ENCODE measurements at regions not wholly inside any gene's neighbourhood (a gene's known extent, or its start where the extent isn't known, plus 50 kb on each side); places are given as distances from the start of the nearest gene placed in this dataset.
A peak's percentile ranks its signal among the peaks of the same experiment; 100 is the strongest.
"Not testable (repeated sequence)": the region's sequence is repeated elsewhere in the genome, so short reads cannot be mapped to it uniquely, and the experiment has no call there.

DNA sequence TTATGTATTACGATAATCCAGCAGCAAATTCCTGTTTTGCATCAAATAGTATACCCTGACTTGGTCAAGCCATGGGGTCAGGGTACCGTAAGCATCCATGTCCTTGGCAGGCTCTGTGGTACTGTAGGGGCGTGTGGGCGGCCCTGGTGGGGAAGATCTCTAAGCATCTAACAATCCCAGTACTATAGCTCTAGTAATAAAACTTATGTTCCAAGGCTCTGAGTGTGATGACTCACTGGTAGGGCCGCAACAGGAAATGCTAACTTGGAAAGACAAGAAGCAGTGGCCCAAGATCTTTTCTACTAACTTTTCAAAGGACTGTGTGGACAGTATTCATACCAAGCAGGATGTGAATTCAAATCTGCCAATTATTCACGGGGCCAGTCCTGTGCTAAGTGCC lies 63.8 kb downstream of the CLEC18A start:
- H3K4me1 ChIP-seq (ENCODE audit: control insufficient read depth, insufficient read depth, low read length, unreplicated experiment); H3K4me3 ChIP-seq (ENCODE audit: low read depth, low read length); H3K36me3 ChIP-seq (ENCODE audit: insufficient read depth, low read length); H3K79me2 ChIP-seq (ENCODE audit: control insufficient read depth, insufficient read depth, low read length, unreplicated experiment); H3K27me3 ChIP-seq (ENCODE audit: insufficient read depth, low read length); H2AFZ ChIP-seq (ENCODE audit: low read length, unreplicated experiment): not testable (repeated sequence)
- H3K27ac ChIP-seq (ENCODE audit: low read depth, low read length) = peak overlapping the region; percentile 66

- not testable (repeated sequence) for H3K4me1 ChIP-seq (ENCODE audit: control insufficient read depth, insufficient read depth, low read length, unreplicated experiment); H3K4me3 ChIP-seq (ENCODE audit: low read depth, low read length); H3K36me3 ChIP-seq (ENCODE audit: insufficient read depth, low read length); H3K79me2 ChIP-seq (ENCODE audit: control insufficient read depth, insufficient read depth, low read length, unreplicated experiment); H3K27ac ChIP-seq (ENCODE audit: low read depth, low read length); H3K27me3 ChIP-seq (ENCODE audit: insufficient read depth, low read length); H2AFZ ChIP-seq (ENCODE audit: low read length, unreplicated experiment)
These were observed 65.6 kb downstream of the CLEC18A start for GRCh38 chr16:70016751-70017150.

GRCh38 chr16:70018254-70018653 lies 67.1 kb downstream of the CLEC18A start:
- no peaks in the 10 kb centered on the region for H3K27me3 ChIP-seq (ENCODE audit: insufficient read depth, low read length)
- H3K4me3 ChIP-seq (ENCODE audit: low read depth, low read length) = no peak overlapping the region
- H3K36me3 ChIP-seq (ENCODE audit: insufficient read depth, low read length) = peaks cover 7% of the 10 kb centered on the region; the same call in 1 of the 2 replicates
- H2AFZ ChIP-seq (ENCODE audit: low read length, unreplicated experiment) = no peak overlapping the region
- no peak overlapping the region for H3K27ac ChIP-seq (ENCODE audit: low read depth, low read length)
- peaks cover 10% of the 10 kb centered on the region for H3K4me1 ChIP-seq (ENCODE audit: control insufficient read depth, insufficient read depth, low read length, unreplicated experiment)
- H3K79me2 ChIP-seq (ENCODE audit: control insufficient read depth, insufficient read depth, low read length, unreplicated experiment) = no peaks in the 10 kb centered on the region

- not testable (repeated sequence) for H3K4me3 ChIP-seq (ENCODE audit: low read depth, low read length)
These were observed 72.1 kb downstream of the CLEC18A start for GRCh38 chr16:70023207-70023606.

DNA sequence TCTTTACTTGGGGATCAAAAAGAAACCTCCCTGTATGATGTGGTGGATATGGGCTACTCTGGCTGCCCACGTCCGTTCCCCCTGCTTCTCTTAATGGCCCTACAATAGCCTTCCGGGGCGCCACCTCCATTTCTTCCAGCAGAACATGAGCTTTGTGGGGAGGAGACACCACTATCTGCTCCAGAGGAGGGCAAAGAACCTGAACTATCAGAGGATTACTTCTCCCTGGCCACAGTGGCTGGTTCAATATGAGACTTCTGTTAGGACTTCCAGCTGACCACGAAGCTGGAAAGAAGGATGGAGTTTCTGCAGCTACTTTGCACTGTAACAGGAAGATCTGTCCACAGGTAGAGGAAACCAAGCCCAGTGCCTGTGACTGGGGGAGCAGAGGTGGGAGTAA lies 72.8 kb downstream of the CLEC18A start:
- H2AFZ ChIP-seq (ENCODE audit: low read length, unreplicated experiment); H3K4me3 ChIP-seq (ENCODE audit: low read depth, low read length); H3K4me1 ChIP-seq (ENCODE audit: control insufficient read depth, insufficient read depth, low read length, unreplicated experiment); H3K79me2 ChIP-seq (ENCODE audit: control insufficient read depth, insufficient read depth, low read length, unreplicated experiment); H3K27me3 ChIP-seq (ENCODE audit: insufficient read depth, low read length); H3K36me3 ChIP-seq (ENCODE audit: insufficient read depth, low read length); H3K27ac ChIP-seq (ENCODE audit: low read depth, low read length): not testable (repeated sequence)

More at GRCh38 chr16:70023207-70023606, 72.1 kb downstream of the CLEC18A start:
- not testable (repeated sequence) for H2AFZ ChIP-seq (ENCODE audit: low read length, unreplicated experiment); H3K79me2 ChIP-seq (ENCODE audit: control insufficient read depth, insufficient read depth, low read length, unreplicated experiment); H3K4me1 ChIP-seq (ENCODE audit: control insufficient read depth, insufficient read depth, low read length, unreplicated experiment); H3K27me3 ChIP-seq (ENCODE audit: insufficient read depth, low read length); H3K27ac ChIP-seq (ENCODE audit: low read depth, low read length); H3K36me3 ChIP-seq (ENCODE audit: insufficient read depth, low read length)

DNA sequence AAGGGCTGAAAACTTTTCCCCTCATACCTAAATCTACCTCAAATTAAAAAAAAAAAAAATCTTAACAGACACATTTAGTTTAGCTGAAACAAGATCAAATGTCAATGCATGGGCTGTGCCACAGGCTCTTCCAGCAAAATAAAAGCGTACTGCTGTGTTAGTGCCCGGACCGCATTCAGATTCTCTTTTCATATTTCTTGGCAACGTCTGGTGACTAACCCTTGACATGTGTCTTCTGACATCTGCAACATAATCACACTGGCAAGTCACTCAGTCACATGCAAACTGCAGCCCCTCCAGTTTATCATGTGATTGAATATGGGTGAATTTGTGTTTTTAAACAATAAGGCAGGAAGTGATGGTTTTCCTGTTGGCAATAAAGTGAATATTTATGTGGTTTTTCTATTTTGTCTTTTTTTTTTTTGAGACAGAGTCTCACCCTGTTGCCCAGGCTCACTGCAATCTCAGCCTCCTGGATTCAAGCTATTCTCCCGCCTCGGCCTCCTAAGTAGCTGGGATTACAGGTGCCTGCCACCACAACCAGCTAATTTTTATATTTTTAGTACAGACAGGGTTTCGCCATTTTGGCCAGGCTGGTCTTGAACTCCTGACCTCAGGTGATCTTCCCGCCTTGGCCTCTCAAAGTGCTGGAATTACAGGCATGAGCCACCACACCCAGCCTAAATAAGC lies 75.2 kb downstream of the CLEC18A start:
- not testable (repeated sequence) for H2AFZ ChIP-seq (ENCODE audit: low read length, unreplicated experiment)

GRCh38 chr16:70032906-70033305 lies 81.2 kb upstream of the PDPR start:
- not testable (repeated sequence) for H3K4me1 ChIP-seq (ENCODE audit: control insufficient read depth, insufficient read depth, low read length, unreplicated experiment); H3K27ac ChIP-seq (ENCODE audit: low read depth, low read length); H3K4me3 ChIP-seq (ENCODE audit: low read depth, low read length); H2AFZ ChIP-seq (ENCODE audit: low read length, unreplicated experiment); H3K36me3 ChIP-seq (ENCODE audit: insufficient read depth, low read length); H3K79me2 ChIP-seq (ENCODE audit: control insufficient read depth, insufficient read depth, low read length, unreplicated experiment); H3K27me3 ChIP-seq (ENCODE audit: insufficient read depth, low read length)

More for the DNA sequence above, 75.2 kb downstream of the CLEC18A start:
- not testable (repeated sequence) for H3K36me3 ChIP-seq (ENCODE audit: insufficient read depth, low read length); H3K79me2 ChIP-seq (ENCODE audit: control insufficient read depth, insufficient read depth, low read length, unreplicated experiment); H3K27me3 ChIP-seq (ENCODE audit: insufficient read depth, low read length); H3K4me1 ChIP-seq (ENCODE audit: control insufficient read depth, insufficient read depth, low read length, unreplicated experiment); H3K4me3 ChIP-seq (ENCODE audit: low read depth, low read length)
- peak overlapping the region; percentile 76 for H3K27ac ChIP-seq (ENCODE audit: low read depth, low read length)

GRCh38 chr16:70037913-70038312 lies 76.2 kb upstream of the PDPR start:
- not testable (repeated sequence) for H3K36me3 ChIP-seq (ENCODE audit: insufficient read depth, low read length); H3K79me2 ChIP-seq (ENCODE audit: control insufficient read depth, insufficient read depth, low read length, unreplicated experiment); H2AFZ ChIP-seq (ENCODE audit: low read length, unreplicated experiment); H3K27ac ChIP-seq (ENCODE audit: low read depth, low read length); H3K4me1 ChIP-seq (ENCODE audit: control insufficient read depth, insufficient read depth, low read length, unreplicated experiment); H3K4me3 ChIP-seq (ENCODE audit: low read depth, low read length); H3K27me3 ChIP-seq (ENCODE audit: insufficient read depth, low read length)

DNA sequence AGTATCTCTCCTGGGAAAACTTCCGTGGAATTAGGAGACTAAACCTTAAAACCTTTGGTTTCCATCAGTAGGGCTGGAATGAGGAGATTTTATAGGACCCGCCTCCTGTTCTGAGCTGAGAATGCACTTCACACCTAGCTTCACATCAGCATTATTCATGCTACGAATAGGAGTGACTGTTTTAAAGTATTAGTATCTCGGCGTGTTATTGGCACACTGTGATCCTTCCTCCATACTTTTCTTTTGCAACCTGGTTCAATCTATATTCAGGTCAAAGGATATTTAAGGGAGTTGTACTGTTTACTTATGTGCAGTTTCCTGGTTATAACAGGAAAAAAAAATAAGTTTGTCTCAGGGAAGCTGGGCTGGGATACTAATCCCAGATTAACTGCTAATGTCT lies 73.6 kb upstream of the PDPR start:
- not testable (repeated sequence) for H3K4me1 ChIP-seq (ENCODE audit: control insufficient read depth, insufficient read depth, low read length, unreplicated experiment); H3K79me2 ChIP-seq (ENCODE audit: control insufficient read depth, insufficient read depth, low read length, unreplicated experiment)

GRCh38 chr16:70043538-70044067 lies 70.5 kb upstream of the PDPR start:
- not testable (repeated sequence) for H3K27me3 ChIP-seq (ENCODE audit: insufficient read depth, low read length); H2AFZ ChIP-seq (ENCODE audit: low read length, unreplicated experiment); H3K4me3 ChIP-seq (ENCODE audit: low read depth, low read length); H3K4me1 ChIP-seq (ENCODE audit: control insufficient read depth, insufficient read depth, low read length, unreplicated experiment); H3K36me3 ChIP-seq (ENCODE audit: insufficient read depth, low read length); H3K27ac ChIP-seq (ENCODE audit: low read depth, low read length)
- H3K79me2 ChIP-seq (ENCODE audit: control insufficient read depth, insufficient read depth, low read length, unreplicated experiment) = peaks cover 12% of the 10 kb centered on the region

More for the DNA sequence above, 73.6 kb upstream of the PDPR start:
- H2AFZ ChIP-seq (ENCODE audit: low read length, unreplicated experiment); H3K36me3 ChIP-seq (ENCODE audit: insufficient read depth, low read length); H3K4me3 ChIP-seq (ENCODE audit: low read depth, low read length); H3K27me3 ChIP-seq (ENCODE audit: insufficient read depth, low read length); H3K27ac ChIP-seq (ENCODE audit: low read depth, low read length): not testable (repeated sequence)

- peaks cover 12% of the 10 kb centered on the region for H3K79me2 ChIP-seq (ENCODE audit: control insufficient read depth, insufficient read depth, low read length, unreplicated experiment)
- not testable (repeated sequence) for H3K36me3 ChIP-seq (ENCODE audit: insufficient read depth, low read length); H3K4me3 ChIP-seq (ENCODE audit: low read depth, low read length); H2AFZ ChIP-seq (ENCODE audit: low read length, unreplicated experiment); H3K27me3 ChIP-seq (ENCODE audit: insufficient read depth, low read length); H3K4me1 ChIP-seq (ENCODE audit: control insufficient read depth, insufficient read depth, low read length, unreplicated experiment); H3K27ac ChIP-seq (ENCODE audit: low read depth, low read length)
These were observed 67.6 kb upstream of the PDPR start for GRCh38 chr16:70046560-70046959.

All from ACC112 (cell line).